BJ (cell line): ENCODE measurements at regions not wholly inside any gene's neighbourhood (a gene's known extent, or its start where the extent isn't known, plus 50 kb on each side); places are given as distances from the start of the nearest gene placed in this dataset.

Source experiments
- CTCF ChIA-PET: fragments of 350-600 bp; formaldehyde crosslinking; extraction: SDS; loops from one replicate; lab custom pipeline; 2021; ENCODE audit warnings: antibody characterized with exemption, inconsistent platforms; lab: Yijun Ruan, JAX
- POLR2A ChIA-PET: fragments of 300-600 bp; sonication (Branson Sonifier 250); formaldehyde crosslinking; extraction: SDS; loops from one replicate; lab custom pipeline; 2021; ENCODE audit warnings: antibody characterized with exemption; lab: Charles Lee
- DNase-seq: peaks from one replicate; pipeline ENCODE4 v3.0.0-alpha.2; 2011; ENCODE audit warnings: low read depth
- H3K27me3 ChIP-seq: 2 replicates; pipeline ENCODE4 v1.6.0; 2011; ENCODE audit warnings: low read length; ENCODE audit not compliant: control insufficient read depth, insufficient read depth
- H3K36me3 ChIP-seq: 2 replicates; pipeline ENCODE4 v1.5.1; 2011; ENCODE audit warnings: low read length; ENCODE audit not compliant: control insufficient read depth, insufficient read depth
- H3K4me3 ChIP-seq: 2 replicates; pipeline ENCODE4 v1.5.1; 2011; ENCODE audit warnings: low read depth, mild to moderate bottlenecking, control low read depth, low read length
- CTCF ChIP-seq: IDR thresholded peaks from 2 replicates; pipeline ENCODE4 v1.5.1; 2011; ENCODE audit warnings: low read depth, mild to moderate bottlenecking, control low read depth, inconsistent platforms, low read length, moderate library complexity; ENCODE audit not compliant: insufficient read depth

- POLR2A ChIA-PET: no interaction called here
- Histone ChIP-seq H3K27me3 (no peaks in the 10 kb centered on the region), H3K36me3 (no peaks in the 10 kb centered on the region), H3K4me3 (no peak overlapping the region)
- CTCF ChIA-PET: no interaction called here
- DNase-seq: no peak
- no peak for TF ChIP-seq CTCF
These were observed 219.3 kb upstream of the LDB2 start for GRCh38 chr4:17117746-17118145.

- H3K27me3 ChIP-seq: no peaks in the 10 kb centered on the region
- ChIA-PET CTCF (no interaction called here), POLR2A (no interaction called here)
- DNase-seq: no peak
- TF ChIP-seq CTCF: no peak
- H3K36me3 ChIP-seq: no peaks in the 10 kb centered on the region
- H3K4me3 ChIP-seq: no peak overlapping the region
These were observed 217.1 kb upstream of the LDB2 start for GRCh38 chr4:17115583-17115982.

GRCh38 chr4:17112292-17112659, 213.8 kb upstream of the LDB2 start:
- Histone ChIP-seq H3K36me3 (no peaks in the 10 kb centered on the region), H3K4me3 (no peak overlapping the region), H3K27me3 (no peaks in the 10 kb centered on the region)
- CTCF ChIA-PET: interaction anchor here (0.6 to 1.4 kb wide), 6 partner anchors 9 to 652 kb away, joined by 3 to 4 read pairs (median 3); no protein-coding TSS in a partner anchor
- POLR2A ChIA-PET: no interaction called here
- DNase-seq: no peak
- peak; percentile 40 for TF ChIP-seq CTCF

- TF ChIP-seq CTCF: no peak
- ChIA-PET CTCF (no interaction called here), POLR2A (no interaction called here)
- Histone ChIP-seq H3K4me3 (no peak overlapping the region), H3K27me3 (no peaks in the 10 kb centered on the region), H3K36me3 (no peaks in the 10 kb centered on the region)
- DNase-seq: no peak
These were observed 210.7 kb upstream of the LDB2 start for GRCh38 chr4:17109126-17109525.

GRCh38 chr4:17103231-17103630, 204.8 kb upstream of the LDB2 start:
- DNase-seq: peak; percentile 57
- POLR2A ChIA-PET: no interaction called here
- no peak for TF ChIP-seq CTCF

More at GRCh38 chr4:17103231-17103630, 204.8 kb upstream of the LDB2 start:
- H3K4me3 ChIP-seq: no peak overlapping the region
- CTCF ChIA-PET: interaction anchor here (0.9 to 1.2 kb wide), 3 partner anchors 9 to 221 kb away, joined by 3 to 4 read pairs (median 3); no protein-coding TSS in a partner anchor
- H3K36me3 ChIP-seq: no peaks in the 10 kb centered on the region
- H3K27me3 ChIP-seq: no peaks in the 10 kb centered on the region
